ENCODE measurements at regions not wholly inside any gene's neighbourhood (a gene's known extent, or its start where the extent isn't known, plus 50 kb on each side); places are given as distances from the start of the nearest gene placed in this dataset.
"Not testable (repeated sequence)": the region's sequence is repeated elsewhere in the genome, so short reads cannot be mapped to it uniquely, and the experiment has no call there.

- H3K36me3 ChIP-seq (ENCODE audit: control insufficient read depth, insufficient read depth, low read length): no peaks in the 10 kb centered on the region
- H3K4me3 ChIP-seq (ENCODE audit: low read depth, low read length): no peak overlapping the region
- H3K27me3 ChIP-seq (replicated peaks; ENCODE audit: control insufficient read depth, insufficient read depth, low read length): no peaks in the 10 kb centered on the region
- H3K4me1 Mint-ChIP-seq (ENCODE audit: low read depth, unreplicated experiment): no peaks in the 10 kb centered on the region
- H3K9me3 ChIP-seq: no peaks in the 10 kb centered on the region
- no peak for DNase-seq
- no TSS peak for BruUV-seq (replicated peaks)
- no peak overlapping the region for H3K27ac Mint-ChIP-seq (ENCODE audit: unreplicated experiment)
- no peaks in the 10 kb centered on the region for H3K27me3 Mint-ChIP-seq (ENCODE audit: insufficient read depth, unreplicated experiment)
- no peaks in the 10 kb centered on the region for H3K36me3 Mint-ChIP-seq (ENCODE audit: insufficient read depth, unreplicated experiment)
- no peaks in the 10 kb centered on the region for H3K4me1 ChIP-seq
- no peaks in the 10 kb centered on the region for H3K9me3 Mint-ChIP-seq (ENCODE audit: unreplicated experiment)
- ChIA-PET POLR2A (no interaction called here), CTCF (no interaction called here)
- intact Hi-C loops (cut with micrococcal nuclease; ENCODE audit: unreplicated experiment): no loop called here
- TF ChIP-seq CTCF (IDR thresholded peaks at IDR 0.05; ENCODE audit: insufficient read depth in 1 of 2, low read depth in 1 of 2, low read length in 1 of 2, severe bottlenecking in 1 of 2, unreplicated experiment in 1 of 2): no peak
- H3K4me3 Mint-ChIP-seq (ENCODE audit: unreplicated experiment): no peak overlapping the region
Measured at GRCh38 chr10:81428456-81429134, 446.4 kb upstream of the NRG3 start.

- BruUV-seq (replicated peaks): no TSS peak
- no peak overlapping the region for H3K27ac Mint-ChIP-seq (ENCODE audit: unreplicated experiment)
- ChIA-PET CTCF (no interaction called here), POLR2A (no interaction called here)
- H3K9me3 Mint-ChIP-seq (ENCODE audit: unreplicated experiment): no peaks in the 10 kb centered on the region
- H3K4me1 Mint-ChIP-seq (ENCODE audit: low read depth, unreplicated experiment): no peaks in the 10 kb centered on the region
- H3K27me3 ChIP-seq (replicated peaks; ENCODE audit: control insufficient read depth, insufficient read depth, low read length): no peaks in the 10 kb centered on the region
- H3K27me3 Mint-ChIP-seq (ENCODE audit: insufficient read depth, unreplicated experiment): no peaks in the 10 kb centered on the region
- TF ChIP-seq CTCF (IDR thresholded peaks at IDR 0.05; ENCODE audit: insufficient read depth in 1 of 2, low read depth in 1 of 2, low read length in 1 of 2, severe bottlenecking in 1 of 2, unreplicated experiment in 1 of 2): no peak
- no peak for DNase-seq
- H3K4me1 ChIP-seq: no peaks in the 10 kb centered on the region
- no peaks in the 10 kb centered on the region for H3K36me3 ChIP-seq (ENCODE audit: control insufficient read depth, insufficient read depth, low read length)
- intact Hi-C loops (cut with micrococcal nuclease; ENCODE audit: unreplicated experiment): no loop called here
- H3K9me3 ChIP-seq: no peaks in the 10 kb centered on the region
- H3K36me3 Mint-ChIP-seq (ENCODE audit: insufficient read depth, unreplicated experiment): no peaks in the 10 kb centered on the region
- no peak overlapping the region for H3K4me3 Mint-ChIP-seq (ENCODE audit: unreplicated experiment)
- no peak overlapping the region for H3K4me3 ChIP-seq (ENCODE audit: low read depth, low read length)
Measured at GRCh38 chr10:81439445-81439844, 435.5 kb upstream of the NRG3 start.

- H3K4me1 ChIP-seq; POLR2A ChIA-PET; H3K27me3 Mint-ChIP-seq (ENCODE audit: insufficient read depth, unreplicated experiment); H3K4me3 Mint-ChIP-seq (ENCODE audit: unreplicated experiment); H3K9me3 ChIP-seq; H3K36me3 Mint-ChIP-seq (ENCODE audit: insufficient read depth, unreplicated experiment); CTCF ChIA-PET; DNase-seq; H3K4me3 ChIP-seq (ENCODE audit: low read depth, low read length); H3K36me3 ChIP-seq (ENCODE audit: control insufficient read depth, insufficient read depth, low read length); intact Hi-C loops (cut with micrococcal nuclease; ENCODE audit: unreplicated experiment); H3K9me3 Mint-ChIP-seq (ENCODE audit: unreplicated experiment); H3K27ac Mint-ChIP-seq (ENCODE audit: unreplicated experiment); H3K4me1 Mint-ChIP-seq (ENCODE audit: low read depth, unreplicated experiment); BruUV-seq (replicated peaks); H3K27me3 ChIP-seq (replicated peaks; ENCODE audit: control insufficient read depth, insufficient read depth, low read length): not testable (repeated sequence)
Measured at GRCh38 chr10:81441624-81442023, 433.4 kb upstream of the NRG3 start.
